ENCODE measurements at regions not wholly inside any gene's neighbourhood (a gene's known extent, or its start where the extent isn't known, plus 50 kb on each side); places are given as distances from the start of the nearest gene placed in this dataset.

DNA sequence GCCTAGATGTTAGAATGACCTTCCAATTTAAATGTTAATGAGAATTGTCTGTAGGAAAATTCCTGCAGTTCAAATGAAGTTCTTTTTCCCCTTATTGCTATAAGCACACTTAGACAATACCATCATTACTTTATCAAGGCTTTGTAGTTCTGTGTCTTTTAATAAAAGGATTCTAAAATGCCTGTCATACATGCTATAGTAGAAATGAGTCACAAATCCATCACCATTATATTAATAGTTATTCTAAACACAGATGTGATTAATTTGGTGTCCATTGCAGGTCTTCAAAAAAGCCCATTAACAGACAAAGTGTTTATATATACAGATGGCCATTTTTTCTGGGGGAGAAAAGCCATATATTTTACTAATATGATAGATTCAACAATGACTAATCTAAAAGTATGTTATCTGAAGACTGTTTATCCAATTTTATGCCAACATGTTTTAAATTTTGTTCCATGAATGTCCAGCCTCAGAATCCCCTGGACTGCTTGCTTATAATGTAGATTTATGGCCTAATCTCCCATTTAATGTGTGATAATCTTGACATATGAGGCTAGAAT lies 1678.3 kb upstream of the PCDH20 start:
- no peak for DNase-seq

DNA sequence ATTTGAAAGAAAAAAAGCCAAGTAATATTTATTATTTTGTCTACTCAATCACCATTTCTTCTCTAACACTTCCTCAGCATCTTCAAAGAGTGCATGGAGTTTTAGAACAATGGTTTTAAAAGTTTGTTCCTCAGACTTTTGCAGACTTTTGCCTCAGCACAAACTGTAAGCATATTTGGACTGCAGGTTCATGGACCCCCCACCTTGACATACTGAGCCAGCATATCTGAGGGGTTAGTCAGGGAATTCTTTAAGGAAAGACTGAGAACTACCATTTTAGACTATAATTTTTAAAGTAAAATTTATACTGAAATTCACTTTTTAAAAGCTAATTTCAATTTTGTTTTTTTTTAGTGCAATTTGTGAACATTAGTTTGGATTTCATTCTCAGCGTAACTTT lies 1676.8 kb upstream of the PCDH20 start:
- DNase-seq = no peak

DNA sequence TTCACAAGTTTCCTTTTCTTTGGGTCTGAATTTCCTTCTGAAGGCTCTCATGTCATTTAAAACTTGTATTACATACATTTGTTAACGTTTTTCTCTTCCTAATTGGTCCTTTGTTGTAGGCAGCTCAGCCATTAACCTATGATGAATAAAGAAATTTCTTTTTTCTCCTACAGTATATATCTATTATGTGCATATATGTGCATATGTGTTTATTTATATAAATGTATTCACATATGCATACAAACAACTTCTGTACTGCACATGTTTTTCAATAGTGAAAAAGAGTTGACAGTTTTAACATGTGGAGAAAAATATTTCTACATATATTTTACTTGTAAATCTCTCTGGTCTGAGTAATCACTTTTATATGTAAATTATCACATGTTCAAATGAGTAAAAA lies 1674.9 kb upstream of the PCDH20 start:
- no peak for DNase-seq

GRCh38 chr13:63088226-63088625 lies 1672.6 kb upstream of the PCDH20 start:
- no peak for DNase-seq

DNA sequence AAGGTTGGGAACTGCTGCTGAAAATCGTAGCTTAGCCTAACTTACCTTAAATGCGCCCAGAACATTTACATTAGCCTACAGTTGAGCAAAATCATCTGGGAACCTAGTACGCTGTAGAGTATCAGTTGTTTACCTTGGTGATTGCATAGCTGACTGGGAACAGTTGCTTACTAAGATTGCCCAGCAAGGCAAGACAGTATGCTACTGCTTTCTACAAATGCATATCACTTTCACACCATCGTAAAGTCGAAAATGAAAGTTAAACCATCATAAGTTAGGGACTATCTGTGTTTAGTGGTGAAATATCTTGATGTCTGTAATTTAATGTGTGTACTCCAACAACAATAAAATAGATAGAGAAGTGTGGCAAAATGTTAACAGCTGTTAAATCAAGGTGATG lies 1670.6 kb upstream of the PCDH20 start:
- no peak for DNase-seq

DNA sequence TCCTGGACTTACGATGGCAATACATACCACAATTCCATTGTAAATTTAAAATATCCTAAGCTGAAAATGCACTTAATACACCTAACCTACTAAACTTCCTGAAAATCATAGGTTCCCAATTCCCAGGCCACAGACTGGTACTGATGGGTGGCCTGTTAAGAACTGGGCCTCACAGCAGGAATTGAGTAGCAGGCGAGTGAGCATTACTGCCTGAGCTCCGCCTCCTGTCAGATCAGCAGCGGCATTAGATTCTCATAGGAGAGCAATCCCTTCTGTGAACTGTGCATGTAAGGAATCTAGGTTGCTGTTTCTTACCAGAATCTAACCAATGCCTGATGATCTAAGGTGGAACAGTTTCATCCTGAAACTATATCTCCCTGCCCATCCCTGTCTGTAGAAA lies 1670.2 kb upstream of the PCDH20 start:
- no peak for DNase-seq

DNA sequence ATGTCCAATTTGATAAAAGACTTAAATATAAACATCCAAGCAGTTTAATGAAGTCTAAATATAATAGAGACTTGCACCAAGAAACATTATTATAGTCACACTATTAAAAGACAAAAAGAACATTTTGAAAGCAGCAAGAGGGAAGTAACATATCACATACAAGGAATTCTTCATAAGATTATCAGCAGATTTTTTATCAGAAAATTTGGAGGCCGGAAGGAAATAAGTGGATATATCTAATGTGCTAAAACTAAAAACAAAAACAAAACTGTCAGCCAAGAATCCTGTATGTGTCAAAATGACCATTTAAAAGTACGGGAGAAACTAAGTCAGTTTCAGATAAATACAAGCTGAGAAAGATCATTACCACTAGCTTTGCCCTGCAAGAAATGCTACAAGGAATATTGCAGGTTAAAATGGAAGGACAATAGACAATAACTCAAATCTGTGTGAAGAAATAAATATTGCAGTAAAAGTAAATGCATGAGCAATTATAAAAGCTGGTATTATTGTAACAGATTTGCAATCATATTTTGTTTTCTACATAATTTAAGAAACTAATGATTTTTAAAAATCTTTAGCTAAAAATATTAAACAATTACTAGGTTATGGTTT lies 1665.9 kb upstream of the PCDH20 start:
- no peak for DNase-seq

GRCh38 chr13:63075126-63075525 lies 1659.5 kb upstream of the PCDH20 start:
- DNase-seq = no peak

- no peak for DNase-seq
Measured at GRCh38 chr13:63050287-63050686, 1634.6 kb upstream of the PCDH20 start.

DNA sequence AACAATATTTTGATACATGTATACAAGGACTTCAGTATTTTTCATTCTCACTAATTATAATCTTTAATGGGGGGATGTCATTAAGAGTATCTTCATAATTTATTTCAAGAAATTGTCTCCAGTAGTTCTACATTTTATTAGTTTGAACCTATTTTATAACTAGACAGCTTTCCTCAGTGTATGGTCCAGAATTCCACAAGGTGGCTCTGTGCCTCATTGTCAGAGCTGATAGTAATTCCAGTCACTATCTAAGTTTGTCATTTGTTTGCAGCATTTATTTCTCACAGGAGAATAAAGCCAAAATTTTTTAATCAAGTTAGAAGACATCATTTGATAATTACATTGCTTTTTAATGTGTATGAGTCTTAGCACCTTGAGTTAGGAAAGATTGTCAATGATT lies 1633.0 kb upstream of the PCDH20 start:
- DNase-seq = no peak

DNA sequence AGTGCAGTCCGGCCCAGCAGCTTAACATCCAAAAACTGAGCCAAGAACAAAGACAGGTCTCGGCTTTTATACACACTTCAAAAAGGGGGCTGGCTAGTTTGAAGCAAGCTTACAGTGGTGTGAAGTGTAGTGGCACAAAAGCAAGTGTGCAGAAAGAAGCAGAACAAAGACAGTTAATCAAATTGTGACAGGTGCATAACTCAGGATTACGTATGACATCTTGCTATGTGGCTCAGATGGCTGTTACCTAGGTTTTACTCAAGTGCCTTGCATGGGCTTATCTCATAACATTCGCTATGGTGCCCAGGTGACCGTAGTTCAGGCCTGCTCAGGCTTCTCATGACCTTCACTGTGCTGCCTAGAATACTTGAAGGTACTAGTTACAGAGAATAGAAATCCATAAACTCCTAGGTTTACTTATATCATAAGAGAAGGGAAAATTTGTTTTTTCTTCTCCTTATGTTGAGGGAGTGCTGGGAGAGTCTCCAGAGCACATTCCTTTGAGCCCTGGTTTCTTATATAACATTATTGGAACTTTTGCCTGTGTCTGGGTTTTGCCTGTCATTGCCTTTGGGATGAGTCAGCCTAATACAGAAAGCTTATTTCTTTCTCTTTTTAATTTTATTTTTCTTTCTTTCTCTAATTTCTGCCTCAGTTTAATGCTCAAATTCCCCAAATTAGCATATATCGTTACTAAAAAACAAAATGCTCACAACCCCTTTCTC lies 1629.1 kb upstream of the PCDH20 start:
- no peak for DNase-seq

GRCh38 chr13:63042686-63043085 lies 1627.0 kb upstream of the PCDH20 start:
- DNase-seq = no peak

DNA sequence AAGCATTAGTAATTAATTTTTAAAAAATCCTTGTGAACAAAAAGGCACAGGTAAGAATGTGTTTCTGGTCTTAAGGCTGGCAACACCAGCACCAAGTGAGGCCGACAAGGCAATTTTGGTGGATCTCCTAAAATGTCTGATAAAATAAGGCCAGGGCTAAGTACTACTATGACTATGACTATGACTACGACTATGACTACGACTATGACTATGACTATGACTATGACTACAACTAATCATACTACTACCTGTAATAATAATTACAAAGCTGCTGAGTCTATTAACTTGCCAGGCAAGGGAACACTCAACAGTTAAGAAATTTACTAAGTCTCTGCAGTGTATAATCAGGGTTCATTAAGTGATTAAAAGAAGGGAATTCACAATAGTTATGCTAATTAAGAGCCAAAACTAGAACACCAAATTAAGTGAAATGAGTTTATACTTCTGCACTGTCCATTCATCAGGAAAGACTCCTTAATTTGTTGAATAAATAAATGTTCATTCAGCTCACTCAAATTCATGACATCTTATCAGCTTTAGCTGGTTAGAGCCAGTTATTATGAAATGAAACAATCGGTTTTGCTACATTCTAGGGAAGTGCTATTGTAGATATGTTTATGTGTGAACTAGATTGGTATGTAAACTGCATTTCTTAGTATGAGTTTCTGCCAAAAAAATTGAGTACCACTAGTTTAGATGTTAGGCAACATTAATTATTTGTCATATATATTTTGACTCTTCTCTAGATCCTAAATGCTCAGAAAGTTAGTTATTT lies 1626.2 kb upstream of the PCDH20 start:
- no peak for DNase-seq

DNA sequence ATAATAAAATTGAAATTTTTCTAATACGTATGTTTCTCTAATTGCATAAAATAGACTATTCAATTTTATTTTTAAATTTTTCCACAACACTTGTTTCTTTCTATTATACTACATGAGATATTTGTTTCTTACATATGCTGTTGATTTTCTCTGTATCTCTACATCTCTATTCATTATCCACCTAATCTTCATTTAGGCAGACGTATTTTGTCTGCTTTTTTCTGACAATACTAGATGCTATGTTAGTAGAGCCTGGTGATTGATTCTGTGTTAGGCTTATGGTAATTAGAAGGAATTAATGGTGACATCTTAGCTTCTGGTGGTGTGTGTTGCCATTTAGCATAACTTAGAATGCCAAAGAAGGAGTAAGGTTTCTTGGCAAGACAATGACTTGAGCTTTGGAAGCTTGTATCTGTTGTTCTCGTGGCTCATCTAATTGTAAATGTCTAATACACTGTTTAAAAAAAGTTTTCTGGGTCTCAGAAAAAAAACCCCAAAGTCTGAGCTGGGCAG lies 1610.7 kb upstream of the PCDH20 start:
- DNase-seq = no peak

DNA sequence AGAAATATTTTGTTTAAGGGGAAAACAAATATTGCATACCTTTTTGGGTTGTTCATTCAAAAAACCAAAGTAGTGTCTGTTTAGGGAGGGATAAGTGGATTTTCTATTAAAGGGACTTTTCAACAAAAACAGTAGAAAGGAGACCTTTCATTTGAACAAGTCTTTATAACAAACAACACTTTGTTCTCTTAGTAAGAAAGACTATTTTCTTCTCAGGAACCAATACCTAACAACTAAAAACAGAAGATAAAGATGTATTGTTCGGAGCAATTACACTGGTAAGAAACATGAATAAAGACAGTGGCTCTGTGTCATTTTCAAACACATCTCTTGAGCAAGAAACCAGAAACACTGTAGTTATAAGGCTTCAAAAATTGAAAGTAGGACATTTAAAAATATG lies 1610.1 kb upstream of the PCDH20 start:
- DNase-seq = no peak

DNA sequence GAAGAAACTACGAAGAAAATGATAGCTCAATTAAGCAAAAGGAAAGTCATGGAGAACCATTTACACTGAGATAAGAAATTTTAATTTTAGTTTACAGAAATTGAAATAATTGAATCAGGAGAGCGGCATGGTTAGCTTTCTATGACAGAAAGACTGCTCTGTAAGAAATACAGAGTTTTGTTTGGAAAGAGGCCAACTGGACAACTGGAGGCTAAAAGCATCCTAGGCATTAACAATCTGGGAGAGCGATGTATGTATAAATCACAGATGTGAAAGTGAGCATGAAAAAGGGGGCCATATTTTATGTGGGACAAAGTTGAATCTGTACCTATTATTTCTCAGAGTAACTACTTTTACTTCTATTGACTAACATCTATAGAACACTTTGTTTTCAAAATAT lies 1608.8 kb upstream of the PCDH20 start:
- DNase-seq = no peak

- DNase-seq = no peak
Measured at GRCh38 chr13:63011996-63012395, 1596.3 kb upstream of the PCDH20 start.

- no peak for DNase-seq
Measured at GRCh38 chr13:63010072-63010658, 1594.5 kb upstream of the PCDH20 start.

DNA sequence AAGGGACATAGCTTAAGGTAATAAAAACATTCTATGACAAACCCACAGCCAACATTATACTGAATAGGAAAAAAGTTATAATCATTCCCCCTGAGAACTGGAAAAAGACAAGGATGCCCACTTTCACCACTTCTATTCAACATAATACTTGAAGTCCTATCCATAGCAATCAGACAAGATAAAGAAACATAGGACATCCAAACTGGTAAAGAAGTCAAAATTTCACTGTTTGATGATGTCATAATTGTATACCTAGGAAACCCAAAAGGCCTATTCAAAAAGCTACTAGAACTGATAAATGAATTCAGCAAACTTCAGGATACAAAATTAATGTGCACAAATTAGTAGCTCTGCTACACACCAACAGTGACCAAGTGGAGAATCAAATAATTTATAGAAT lies 1590.0 kb upstream of the PCDH20 start:
- DNase-seq = no peak

DNA sequence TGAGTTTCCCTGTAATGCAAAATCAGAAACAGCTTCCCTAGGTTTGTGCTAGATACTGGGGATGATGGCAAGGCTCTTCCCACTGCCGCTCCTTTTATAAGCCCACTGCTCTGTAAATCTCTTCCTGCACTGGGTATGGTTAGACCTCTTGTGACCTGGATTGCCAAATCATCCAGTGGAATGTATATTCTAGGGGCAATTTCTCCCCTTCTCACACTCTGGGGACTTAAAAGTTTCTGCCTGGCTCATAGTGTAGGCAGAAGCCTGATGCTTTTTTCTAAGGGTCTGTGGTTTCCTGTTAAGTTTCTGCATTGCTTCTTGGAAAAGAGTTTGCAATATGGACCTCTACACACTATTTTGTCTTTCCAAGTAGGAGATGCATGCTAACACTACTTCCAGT lies 1582.0 kb upstream of the PCDH20 start:
- no peak for DNase-seq

- DNase-seq = peak; percentile 2
Measured at GRCh38 chr13:62997038-62997599, 1581.5 kb upstream of the PCDH20 start.

GRCh38 chr13:62973804-62974203 lies 1558.2 kb upstream of the PCDH20 start:
- no peak for DNase-seq

DNA sequence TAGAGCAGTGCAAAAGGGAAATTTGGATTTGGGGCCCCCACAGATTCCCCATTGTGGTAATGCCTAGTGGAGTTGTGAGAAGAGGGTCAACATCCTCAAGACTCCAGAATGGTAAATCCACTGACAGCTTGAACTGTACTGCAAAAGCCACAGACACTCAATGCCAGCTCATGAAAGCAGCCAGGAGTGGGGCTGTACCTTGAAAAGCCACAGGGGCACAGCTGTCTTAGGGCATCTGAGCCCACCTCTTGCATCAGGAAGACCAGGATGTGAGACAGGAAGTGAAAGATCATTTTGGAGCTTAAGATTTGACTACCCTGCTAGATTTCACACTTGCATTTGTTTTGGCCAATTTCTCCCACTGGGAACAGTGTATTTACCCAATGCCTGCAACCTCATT lies 1548.9 kb upstream of the PCDH20 start:
- no peak for DNase-seq
